ENCODE measurements at regions not wholly inside any gene's neighbourhood (a gene's known extent, or its start where the extent isn't known, plus 50 kb on each side); places are given as distances from the start of the nearest gene placed in this dataset.

- no peak for TF ChIP-seq REST (tag by site-specific recombination; IDR thresholded peaks at IDR 0.05)
- no peak for TF ChIP-seq ZNF274 (IDR thresholded peaks at IDR 0.05; ENCODE audit: low read length)
- no peak for TF ChIP-seq ZNF274 (tag by site-specific recombination; IDR thresholded peaks at IDR 0.05; ENCODE audit: borderline replicate concordance)
- no peak for TF ChIP-seq YY1 (tag by site-specific recombination; IDR thresholded peaks at IDR 0.05)
Observed at GRCh38 chr15:36235173-36235572, 344.3 kb upstream of the CDIN1 start.

Measured in HEK293 (cell line).